H1 (cell line): ENCODE measurements at regions not wholly inside any gene's neighbourhood (a gene's known extent, or its start where the extent isn't known, plus 50 kb on each side); places are given as distances from the start of the nearest gene placed in this dataset.
A peak's percentile ranks its signal among the peaks of the same experiment; 100 is the strongest.
"Not testable (repeated sequence)": the region's sequence is repeated elsewhere in the genome, so short reads cannot be mapped to it uniquely, and the experiment has no call there.

ENCODE experiments used
- CTCF ChIA-PET: fragments of 300-600 bp; sonication (Branson Sonifier 250); formaldehyde crosslinking; loops from one replicate; lab custom pipeline; 2021; ENCODE audit not compliant: partially characterized antibody; lab: Charles Lee
- POLR2A ChIA-PET: fragments of 300-600 bp; sonication (Branson Sonifier 250); formaldehyde crosslinking; loops from one replicate; lab custom pipeline; 2021; ENCODE audit warnings: inconsistent platforms; ENCODE audit not compliant: partially characterized antibody; lab: Charles Lee
- DNase-seq, 2 experiments: peaks; one replicate each; pipeline versions ENCODE4 v3.0.0 to v3.0.0-alpha.2; 2010 to 2022; ENCODE audit warnings: low spot score in 2 of 2, low read depth in 1 of 2, mixed read lengths in 1 of 2
- FAIRE-seq: peaks from 2 replicates; lab custom pipeline; 2011; peaks lifted over from hg19 to GRCh38; lab: Jason Lieb, UNC
- H2AFZ ChIP-seq: 2 replicates; pipeline ENCODE4 v1.8.1; 2012; ENCODE audit warnings: low read length, inconsistent platforms
- H2AK5ac ChIP-seq: 2 replicates; pipeline ENCODE4 v1.6.1; 2013; ENCODE audit warnings: low read depth, low read length
- H2BK120ac ChIP-seq: replicated peaks from 2 replicates; pipeline ENCODE3; 2013; ENCODE audit warnings: low read depth, low read length, inconsistent platforms
- H2BK12ac ChIP-seq: 2 replicates; pipeline ENCODE4 v1.6.1; 2013; ENCODE audit warnings: low read depth, low read length
- H2BK15ac ChIP-seq: 2 replicates; pipeline ENCODE4 v1.6.1; 2013; ENCODE audit warnings: low read length
- H2BK20ac ChIP-seq: 2 replicates; pipeline ENCODE4 v1.6.1; 2013; ENCODE audit warnings: low read length
- H2BK5ac ChIP-seq: 2 replicates; pipeline ENCODE4 v1.6.1; 2013; ENCODE audit warnings: low read depth, low read length
- H3K14ac ChIP-seq: 2 replicates; pipeline ENCODE4 v1.6.1; 2013; ENCODE audit warnings: inconsistent platforms; ENCODE audit not compliant: insufficient read length
- H3K18ac ChIP-seq: 2 replicates; pipeline ENCODE4 v1.6.1; 2013; ENCODE audit warnings: low read length; ENCODE audit errors: extremely low read depth
- H3K23ac ChIP-seq: 2 replicates; pipeline ENCODE4 v1.6.1; 2013; ENCODE audit warnings: inconsistent platforms; ENCODE audit not compliant: insufficient read length
- H3K23me2 ChIP-seq: 2 replicates; pipeline ENCODE4 v1.6.1; 2013; ENCODE audit warnings: low read depth, low read length
- H3K27ac ChIP-seq: 2 replicates; pipeline ENCODE4 v1.6.1; 2011; ENCODE audit warnings: low read depth, low read length, inconsistent platforms
- H3K27me3 ChIP-seq, 4 experiments: replicated peaks in 1 of 4; 1 replicate in 1 of 4; 2 replicates in 3 of 4; pipeline versions ENCODE4 v1.6.1 to v1.8.1; 2011 to 2013; ENCODE audit warnings: low read length in 3 of 4, mild to moderate bottlenecking in 3 of 4, inconsistent platforms in 2 of 4, mixed read lengths in 2 of 4, moderate library complexity in 1 of 4; ENCODE audit not compliant: control insufficient read depth in 3 of 4, insufficient read depth in 3 of 4; ENCODE audit errors: extremely low read depth in 1 of 4
- H3K36me3 ChIP-seq, 4 experiments: 2 replicates each; pipeline versions ENCODE4 v1.6.1 to v1.8.1; 2011 to 2013; ENCODE audit warnings: mild to moderate bottlenecking in 4 of 4, low read length in 3 of 4, moderate library complexity in 2 of 4, control low read depth in 1 of 4, inconsistent platforms in 1 of 4; ENCODE audit not compliant: insufficient read depth in 4 of 4, control insufficient read depth in 2 of 4
- H3K4ac ChIP-seq: replicated peaks from 2 replicates; pipeline ENCODE3; 2013; ENCODE audit warnings: low read length, low read depth, mixed read lengths, inconsistent platforms; ENCODE audit not compliant: insufficient read length
- H3K4me1 ChIP-seq, 4 experiments: replicated peaks in 1 of 4; 1 replicate in 1 of 4; 2 replicates in 3 of 4; pipeline versions ENCODE4 v1.6.1 to v1.8.1; 2011 to 2013; ENCODE audit warnings: low read length in 3 of 4, inconsistent platforms in 2 of 4, mixed read lengths in 1 of 4; ENCODE audit not compliant: insufficient read depth in 4 of 4, control insufficient read depth in 3 of 4
- H3K4me2 ChIP-seq, 2 experiments: 2 replicates each; pipeline versions ENCODE4 v1.6.1 to v1.8.1; 2011 to 2013; ENCODE audit warnings: low read depth in 2 of 2, low read length in 2 of 2, control low read depth in 1 of 2, inconsistent platforms in 1 of 2, mild to moderate bottlenecking in 1 of 2; ENCODE audit not compliant: insufficient read depth in 1 of 2
- H3K4me3 ChIP-seq, 4 experiments: fragments of 200-600, 300-600 bp in 1 of 4; sonication (generic), shearing (Covaris generic), sonication (Bioruptor Twin) in 1 of 4; 2 replicates each; pipeline versions ENCODE4 v1.5.1 to v1.8.1; 2011 to 2016; ENCODE audit warnings: low read length in 4 of 4, low read depth in 3 of 4, control low read depth in 2 of 4, inconsistent platforms in 2 of 4, mild to moderate bottlenecking in 2 of 4, mixed read lengths in 1 of 4, moderate library complexity in 1 of 4; ENCODE audit not compliant: insufficient read depth in 2 of 4; ENCODE audit errors: extremely low read depth in 1 of 4
- H3K56ac ChIP-seq: replicated peaks from 2 replicates; pipeline ENCODE3; 2013; ENCODE audit warnings: low read depth, mild to moderate bottlenecking, mixed read lengths, low read length, inconsistent platforms; ENCODE audit not compliant: insufficient read length
- H3K79me1 ChIP-seq: 2 replicates; pipeline ENCODE4 v1.6.1; 2013; ENCODE audit warnings: low read depth, low read length, control low read depth
- H3K79me2 ChIP-seq, 2 experiments: 2 replicates each; pipeline versions ENCODE4 v1.6.1 to v1.8.1; 2012 to 2013; ENCODE audit warnings: low read length in 2 of 2, mild to moderate bottlenecking in 2 of 2, inconsistent platforms in 1 of 2; ENCODE audit not compliant: insufficient read depth in 2 of 2, control insufficient read depth in 1 of 2
- H3K9ac ChIP-seq, 4 experiments: replicated peaks in 1 of 4; 1 replicate in 1 of 4; 2 replicates in 3 of 4; pipeline versions ENCODE4 v1.6.1 to v1.8.1; 2011 to 2013; ENCODE audit warnings: low read depth in 3 of 4, low read length in 3 of 4, control low read depth in 2 of 4, mild to moderate bottlenecking in 2 of 4, moderate library complexity in 2 of 4, inconsistent platforms in 1 of 4; ENCODE audit errors: extremely low read depth in 1 of 4
- H3K9me3 ChIP-seq, 2 experiments: 2 replicates each; pipeline versions ENCODE4 v1.6.1 to v1.8.1; 2012 to 2013; ENCODE audit warnings: mild to moderate bottlenecking in 2 of 2, moderate library complexity in 2 of 2, control low read depth in 1 of 2, inconsistent platforms in 1 of 2, low read depth in 1 of 2, low read length in 1 of 2, mixed read lengths in 1 of 2; ENCODE audit not compliant: insufficient read depth in 2 of 2
- H4K20me1 ChIP-seq, 2 experiments: replicated peaks in 1 of 2; 2 replicates each; pipeline versions ENCODE3 to v1.8.1; 2011 to 2013; ENCODE audit warnings: inconsistent platforms in 2 of 2, low read length in 2 of 2, mild to moderate bottlenecking in 1 of 2; ENCODE audit not compliant: insufficient read depth in 2 of 2, control insufficient read depth in 1 of 2
- H4K5ac ChIP-seq: 2 replicates; pipeline ENCODE4 v1.6.1; 2013; ENCODE audit warnings: low read length, low read depth, mixed read lengths, inconsistent platforms; ENCODE audit not compliant: insufficient read length
- H4K8ac ChIP-seq: 2 replicates; pipeline ENCODE4 v1.8.0; 2013; ENCODE audit warnings: mild to moderate bottlenecking, moderate library complexity, low read length, inconsistent platforms; ENCODE audit not compliant: insufficient read depth; ENCODE audit errors: extremely low read depth
- H4K91ac ChIP-seq: replicated peaks from 2 replicates; pipeline ENCODE3; 2013; ENCODE audit warnings: low read length, mixed read lengths, inconsistent platforms; ENCODE audit not compliant: insufficient read length
- RAD21 ChIP-seq, 2 experiments: IDR thresholded peaks in 1 of 2; conservative IDR thresholded peaks in 1 of 2; 2 replicates each; pipeline ENCODE4 v1.6.1; 2011; ENCODE audit warnings: low read depth in 2 of 2, low read length in 2 of 2, improper control_type of control experiment in 1 of 2, inconsistent platforms in 1 of 2, mild to moderate bottlenecking in 1 of 2, moderate library complexity in 1 of 2
- WGBS, 2 experiments: shearing (Covaris generic) in 1 of 2; methylation state at CpG; one replicate each; pipeline versions ENCODE4 v1.1.6 to v1.1.7; 2013 to 2015; ENCODE audit warnings: low lambda C conversion rate in 2 of 2, mixed read lengths in 2 of 2, inconsistent platforms in 1 of 2, low coverage in 1 of 2, missing lambda C conversion rate in 1 of 2; ENCODE audit not compliant: insufficient replicate concordance in 2 of 2, insufficient coverage in 1 of 2, insufficient read length in 1 of 2; ENCODE audit errors: extremely low coverage in 1 of 2, missing lambda C conversion rate in 1 of 2; 5-methylcytosine and 5-hydroxymethylcytosine counted together
- TF ChIP-seq, protein P1 (sequence below), 3 experiments: IDR thresholded peaks; 1 replicate in 2 of 3; 2 replicates in 1 of 3; pipeline versions ENCODE4 v1.5.1 to v1.6.1; 2011; ENCODE audit warnings: low read length in 3 of 3, mild to moderate bottlenecking in 3 of 3, inconsistent platforms in 2 of 3, low read depth in 1 of 3, moderate library complexity in 1 of 3; ENCODE audit not compliant: insufficient read depth in 1 of 3; ENCODE audit errors: control extremely low read depth in 1 of 3

DNA sequence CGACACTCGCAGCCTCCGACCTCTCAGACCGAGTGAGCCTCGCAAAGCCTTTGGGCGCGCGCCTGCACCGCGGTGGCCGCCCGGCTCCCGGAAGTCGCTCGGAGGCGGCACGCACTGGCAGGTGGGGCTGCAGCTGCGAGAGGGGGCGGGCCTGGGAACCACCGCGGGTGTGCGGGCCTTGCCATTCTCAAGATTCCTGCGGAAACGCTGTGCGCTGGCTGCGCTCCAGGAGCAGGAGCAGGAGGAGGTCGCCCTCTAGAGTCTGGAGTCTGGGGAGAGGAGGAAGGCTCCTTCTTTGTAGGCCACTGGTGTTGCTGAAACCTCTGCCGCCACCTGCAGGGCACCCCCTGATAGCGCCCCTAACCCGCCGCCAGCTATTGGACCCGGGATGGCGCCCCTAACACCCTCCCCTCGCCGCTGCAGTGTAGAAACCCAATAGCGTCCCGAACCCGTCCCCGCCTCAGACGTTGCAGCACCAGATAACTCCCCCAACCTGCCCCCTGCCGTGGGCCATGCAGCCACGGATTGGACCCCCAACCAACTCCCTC is 230.6 kb downstream of the LIPI start:
- H4K8ac ChIP-seq, H2BK20ac ChIP-seq, POLR2A ChIA-PET, CTCF ChIA-PET, H2AK5ac ChIP-seq, H2BK12ac ChIP-seq, H3K79me2 ChIP-seq, H2BK5ac ChIP-seq, H2BK15ac ChIP-seq, H3K23ac ChIP-seq, H4K20me1 ChIP-seq, H3K36me3 ChIP-seq, H3K18ac ChIP-seq, H3K56ac ChIP-seq, H4K91ac ChIP-seq: not testable (repeated sequence)
- WGBS, 2 experiments, result 35% methylated on average over 30 of the region's 42 CpGs; no CpG with 5 or more reads in 1 of the 2 experiments
- Histone ChIP-seq H3K9me3 (peaks cover 0 to 28% of the 10 kb centered on the region in 2 experiments; a peak in 2 of 4 replicates), H3K4me2 (peak overlapping the region in 1 of 2 experiments; percentile 38; a peak in 2 of 4 replicates)
- peak; percentile 38 to 54 for TF ChIP-seq RAD21 (IDR thresholded peaks at IDR 0.05 in 1 of 2, conservative IDR thresholded peaks at IDR 0.05 in 1 of 2; ENCODE audit: low read depth in 2 of 2, low read length in 2 of 2)
- TF ChIP-seq, protein P1, sequence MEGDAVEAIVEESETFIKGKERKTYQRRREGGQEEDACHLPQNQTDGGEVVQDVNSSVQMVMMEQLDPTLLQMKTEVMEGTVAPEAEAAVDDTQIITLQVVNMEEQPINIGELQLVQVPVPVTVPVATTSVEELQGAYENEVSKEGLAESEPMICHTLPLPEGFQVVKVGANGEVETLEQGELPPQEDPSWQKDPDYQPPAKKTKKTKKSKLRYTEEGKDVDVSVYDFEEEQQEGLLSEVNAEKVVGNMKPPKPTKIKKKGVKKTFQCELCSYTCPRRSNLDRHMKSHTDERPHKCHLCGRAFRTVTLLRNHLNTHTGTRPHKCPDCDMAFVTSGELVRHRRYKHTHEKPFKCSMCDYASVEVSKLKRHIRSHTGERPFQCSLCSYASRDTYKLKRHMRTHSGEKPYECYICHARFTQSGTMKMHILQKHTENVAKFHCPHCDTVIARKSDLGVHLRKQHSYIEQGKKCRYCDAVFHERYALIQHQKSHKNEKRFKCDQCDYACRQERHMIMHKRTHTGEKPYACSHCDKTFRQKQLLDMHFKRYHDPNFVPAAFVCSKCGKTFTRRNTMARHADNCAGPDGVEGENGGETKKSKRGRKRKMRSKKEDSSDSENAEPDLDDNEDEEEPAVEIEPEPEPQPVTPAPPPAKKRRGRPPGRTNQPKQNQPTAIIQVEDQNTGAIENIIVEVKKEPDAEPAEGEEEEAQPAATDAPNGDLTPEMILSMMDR (IDR thresholded peaks at IDR 0.05; ENCODE audit: control extremely low read depth in 1 of 3, insufficient read depth in 1 of 3, low read depth in 1 of 3, low read length in 3 of 3), result peak; percentile 21 to 63 (median 37)
- TF ChIP-seq, all 59 proteins: peak for 2; not testable (repeated sequence) for 57
- not testable (repeated sequence) for H3K23me2 ChIP-seq, H4K5ac ChIP-seq, H2BK120ac ChIP-seq, H3K14ac ChIP-seq, H3K27ac ChIP-seq, H3K79me1 ChIP-seq, H3K9ac ChIP-seq, H2AFZ ChIP-seq, FAIRE-seq, H3K27me3 ChIP-seq, H3K4me1 ChIP-seq, H3K4ac ChIP-seq
- peak; percentile 25 to 77 for DNase-seq
- peak overlapping the region in 1 of 4 experiments; percentile 42; a peak in 4 of 8 replicates for H3K4me3 ChIP-seq
